ENCODE measurements at regions not wholly inside any gene's neighbourhood (a gene's known extent, or its start where the extent isn't known, plus 50 kb on each side); places are given as distances from the start of the nearest gene placed in this dataset.

DNA sequence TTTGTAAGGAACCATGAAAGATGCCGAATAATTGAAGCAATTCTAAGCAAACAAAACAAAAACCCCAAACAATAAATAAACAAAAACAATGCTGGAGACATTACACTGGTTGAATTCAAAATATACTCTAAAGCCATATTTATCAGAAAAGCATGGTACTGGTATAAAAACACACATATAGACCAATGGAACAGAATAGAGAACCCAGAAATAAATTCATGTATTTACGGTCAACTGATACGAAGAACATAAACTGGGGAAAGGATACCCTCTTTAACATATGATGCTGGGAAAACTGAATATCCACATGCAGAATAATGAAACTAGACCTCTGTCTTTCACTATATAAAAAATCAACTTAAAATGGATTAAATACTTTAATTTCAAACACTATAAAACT lies 214.3 kb upstream of the PDZRN3 start:
- no peak for DNase-seq

DNA sequence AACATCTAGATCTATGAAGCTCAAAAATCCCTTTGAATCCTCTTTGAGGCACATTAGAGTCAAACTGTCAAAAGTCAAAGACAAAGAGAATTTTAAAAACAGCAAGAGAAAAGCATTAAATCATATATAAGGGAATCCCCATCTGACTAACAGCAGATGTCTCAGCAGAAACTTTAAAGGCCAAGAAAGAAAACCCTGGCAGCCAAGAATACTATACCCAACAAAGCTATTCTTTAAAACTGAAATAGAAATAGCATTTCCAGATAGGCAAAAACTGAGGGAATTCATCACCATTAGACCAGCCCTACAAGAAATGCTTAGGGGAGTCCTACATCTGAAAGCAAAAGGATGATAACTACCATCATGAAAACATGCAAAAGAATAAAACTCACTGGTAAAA lies 211.2 kb upstream of the PDZRN3 start:
- DNase-seq: no peak

DNA sequence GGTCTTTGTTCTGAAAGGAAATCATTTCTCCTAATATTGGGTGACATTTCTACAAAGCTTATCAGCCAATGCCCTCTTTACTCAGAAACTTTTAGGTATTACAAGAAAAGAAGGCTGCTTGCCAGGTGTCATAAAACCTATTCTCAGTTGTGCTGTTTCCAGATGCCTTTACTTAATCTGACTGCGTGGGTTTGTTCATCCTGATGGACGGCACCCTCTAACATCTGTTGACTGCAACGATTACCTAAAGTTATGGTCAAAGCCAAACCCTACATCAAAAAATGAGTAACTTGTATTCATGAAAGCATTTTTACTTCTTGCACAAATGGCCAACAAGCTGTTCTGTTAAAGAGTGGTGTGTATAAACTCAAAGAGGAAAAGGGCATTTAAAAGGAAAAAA lies 207.7 kb upstream of the PDZRN3 start:
- no peak for DNase-seq

DNA sequence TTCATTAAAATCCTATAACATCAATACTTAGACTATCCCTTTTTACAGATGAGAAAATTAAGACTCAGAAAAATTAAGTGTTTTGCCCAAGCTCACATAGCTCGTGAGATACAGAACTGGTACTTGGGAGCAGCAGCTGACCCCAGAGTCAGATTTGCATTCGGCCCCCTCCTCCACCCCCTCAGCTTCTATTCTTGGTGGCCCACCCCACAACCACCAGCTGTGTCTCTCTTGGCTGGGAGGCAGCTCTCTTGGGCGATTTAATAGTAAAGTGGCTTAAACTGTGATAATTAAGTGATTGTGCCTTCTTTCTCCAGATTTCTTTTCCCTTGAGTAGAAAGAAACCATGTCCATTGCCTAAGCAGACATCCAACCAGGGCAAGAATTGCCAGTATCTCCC lies 203.6 kb upstream of the PDZRN3 start:
- no peak for DNase-seq

DNA sequence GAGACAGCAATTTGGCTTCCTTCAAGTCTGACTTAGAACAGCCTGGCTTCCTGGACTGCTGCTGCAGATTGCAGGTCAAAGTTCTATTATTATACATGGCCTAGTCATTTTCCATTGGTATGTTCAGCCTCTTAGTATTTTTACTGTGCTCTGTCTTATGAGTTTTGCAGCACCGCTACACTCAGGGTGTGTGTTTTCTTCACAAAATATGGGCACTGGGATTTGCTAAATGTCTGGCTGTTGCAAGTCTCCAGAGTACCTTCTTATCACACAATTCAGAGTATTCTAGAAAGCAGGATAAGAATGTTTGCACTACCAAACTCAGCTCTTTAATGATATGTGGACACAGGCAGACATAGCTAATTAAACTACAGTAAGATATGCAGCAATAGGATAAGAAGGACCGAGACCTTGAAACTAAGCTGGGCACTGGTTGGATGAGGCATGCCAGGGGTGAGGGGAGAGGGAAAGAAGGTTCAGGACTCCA lies 203.0 kb upstream of the PDZRN3 start:
- DNase-seq: no peak

DNA sequence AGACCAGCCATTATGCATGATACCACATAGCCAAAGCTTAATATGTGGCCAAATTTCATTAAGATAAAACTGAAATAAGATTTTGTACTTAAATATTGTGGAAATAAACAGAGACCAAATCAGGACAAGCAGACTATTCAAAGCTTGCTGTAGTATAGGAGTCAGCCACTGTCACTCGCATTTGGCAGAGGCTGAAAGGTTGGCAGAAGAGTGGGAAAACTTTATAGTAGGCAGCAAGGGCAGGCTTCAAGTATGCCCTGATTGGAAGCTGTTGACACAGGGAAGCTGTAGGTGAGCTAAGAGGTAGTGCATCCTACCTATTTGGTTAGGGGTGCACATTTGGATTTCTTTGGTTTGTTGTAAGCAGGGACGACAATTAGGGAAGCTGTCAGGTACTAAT lies 202.5 kb upstream of the PDZRN3 start:
- DNase-seq: no peak

DNA sequence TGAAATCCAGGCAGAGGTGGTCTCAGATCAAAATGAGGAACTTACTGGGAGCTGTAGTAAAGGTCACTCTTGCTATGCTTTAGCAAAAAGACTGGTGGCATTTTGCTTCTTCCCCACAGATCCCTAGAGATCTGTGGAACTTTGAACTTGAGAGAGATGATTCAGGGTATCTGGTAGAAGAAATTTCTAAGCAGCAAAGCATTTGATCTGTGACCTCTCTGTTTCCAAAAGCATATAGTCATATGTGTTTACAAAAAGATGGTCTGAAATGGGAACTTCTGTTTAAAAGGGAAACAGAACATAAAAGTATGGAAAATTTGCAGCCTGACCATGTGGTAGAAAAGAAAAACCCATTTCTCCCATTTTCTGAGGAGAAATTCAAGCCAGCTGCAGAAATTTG lies 196.2 kb upstream of the PDZRN3 start:
- peak; percentile 13 for DNase-seq

DNA sequence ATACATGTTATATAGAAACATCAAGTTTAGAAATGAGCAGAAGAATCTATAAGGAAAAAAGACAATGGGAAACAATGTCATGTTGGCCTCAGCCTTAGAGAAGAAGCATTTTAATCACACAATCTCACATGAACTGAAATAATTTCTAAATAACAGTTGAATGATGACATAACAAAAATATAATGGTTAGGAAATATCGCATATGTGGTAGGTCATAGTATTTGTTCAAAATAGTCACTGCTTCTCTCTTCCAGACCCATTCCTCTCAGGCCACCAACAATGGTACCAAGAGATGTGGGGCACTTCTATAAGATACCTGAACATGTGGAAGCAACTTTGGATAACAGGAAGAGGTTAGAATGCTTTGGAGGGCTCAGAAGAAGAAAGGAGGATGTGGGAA lies 195.7 kb upstream of the PDZRN3 start:
- no peak for DNase-seq

DNA sequence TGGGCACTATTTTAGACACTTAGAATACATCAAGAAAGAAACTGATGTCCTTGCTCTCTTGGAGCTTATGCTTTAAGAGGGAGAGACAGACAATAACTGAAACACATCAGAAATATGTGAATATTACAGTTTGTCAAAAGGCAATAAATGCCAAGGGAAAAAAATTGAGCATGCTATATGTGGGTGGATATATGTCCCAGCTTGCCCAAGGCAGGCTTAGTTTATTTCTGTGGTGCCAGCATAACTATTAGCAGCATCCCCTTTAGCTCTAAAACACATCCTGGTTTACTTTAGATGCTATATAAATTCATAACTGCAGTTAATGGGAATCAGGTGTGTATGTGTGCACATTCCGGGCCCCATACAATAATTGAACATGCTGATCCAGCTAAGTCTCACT lies 191.2 kb upstream of the PDZRN3 start:
- no peak for DNase-seq

DNA sequence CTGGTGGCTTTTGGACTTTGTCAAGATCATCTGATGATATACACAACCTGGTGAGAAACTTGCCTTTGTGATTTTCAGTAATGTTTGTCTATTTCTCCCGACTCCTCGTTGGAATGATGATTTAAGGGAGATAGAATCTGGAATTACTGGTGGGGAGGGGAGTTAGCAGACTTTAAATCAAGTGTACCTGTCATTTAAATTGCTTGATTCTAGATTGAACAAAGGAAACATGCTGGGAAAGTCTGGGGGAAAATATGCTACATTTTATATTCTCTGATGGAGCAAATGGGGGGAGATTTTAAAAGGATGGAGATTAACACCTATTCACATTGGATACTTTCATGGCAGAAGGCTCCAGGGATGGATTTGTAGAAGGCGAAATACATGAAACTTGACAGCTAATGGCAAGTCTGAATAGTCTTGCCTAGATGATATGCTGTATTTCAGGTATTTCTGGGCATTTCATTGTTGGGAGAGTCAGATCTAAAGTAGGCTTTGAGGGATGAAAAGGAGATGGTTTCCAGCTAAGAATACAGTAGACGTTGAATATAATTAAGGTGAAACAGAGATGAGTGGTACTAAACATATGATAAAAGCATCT lies 189.1 kb upstream of the PDZRN3 start:
- DNase-seq: no peak

DNA sequence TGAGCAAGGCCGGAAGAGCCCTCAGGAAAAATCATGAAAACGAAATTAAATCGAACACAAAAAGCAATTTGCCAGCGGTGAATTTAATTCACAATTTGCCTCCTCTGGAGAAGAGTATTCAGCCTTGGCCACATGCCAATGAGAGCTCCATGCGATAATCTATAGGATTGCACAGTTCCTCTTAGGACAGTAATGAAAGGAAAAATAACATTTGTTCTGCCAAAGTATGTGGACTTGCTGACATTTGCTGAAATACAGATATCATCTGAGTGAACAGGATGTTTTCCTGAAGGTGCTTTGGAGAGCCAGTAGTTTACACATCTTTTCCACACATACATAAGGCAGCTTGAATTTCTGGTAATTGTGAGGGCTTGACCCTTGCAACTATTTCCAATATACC lies 188.6 kb upstream of the PDZRN3 start:
- no peak for DNase-seq

DNA sequence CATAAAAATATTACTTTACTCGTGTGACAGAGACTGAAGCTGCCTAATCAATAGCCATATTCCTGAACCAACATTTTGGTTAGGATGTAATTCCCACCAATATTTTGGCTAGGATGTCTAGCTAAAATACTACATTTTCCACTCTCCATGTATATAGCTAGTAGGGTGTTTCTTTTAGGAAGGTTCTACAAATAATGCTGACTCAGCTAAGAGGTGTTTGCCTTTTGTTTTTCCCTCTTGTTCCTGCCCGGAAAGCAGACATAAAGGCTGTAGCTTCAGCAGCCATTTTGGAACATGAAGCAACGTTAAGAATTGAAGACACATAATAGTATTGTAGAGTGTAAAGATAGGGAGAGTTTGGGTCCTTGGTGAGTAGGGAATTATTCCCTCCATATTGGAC lies 187.3 kb upstream of the PDZRN3 start:
- DNase-seq: no peak

DNA sequence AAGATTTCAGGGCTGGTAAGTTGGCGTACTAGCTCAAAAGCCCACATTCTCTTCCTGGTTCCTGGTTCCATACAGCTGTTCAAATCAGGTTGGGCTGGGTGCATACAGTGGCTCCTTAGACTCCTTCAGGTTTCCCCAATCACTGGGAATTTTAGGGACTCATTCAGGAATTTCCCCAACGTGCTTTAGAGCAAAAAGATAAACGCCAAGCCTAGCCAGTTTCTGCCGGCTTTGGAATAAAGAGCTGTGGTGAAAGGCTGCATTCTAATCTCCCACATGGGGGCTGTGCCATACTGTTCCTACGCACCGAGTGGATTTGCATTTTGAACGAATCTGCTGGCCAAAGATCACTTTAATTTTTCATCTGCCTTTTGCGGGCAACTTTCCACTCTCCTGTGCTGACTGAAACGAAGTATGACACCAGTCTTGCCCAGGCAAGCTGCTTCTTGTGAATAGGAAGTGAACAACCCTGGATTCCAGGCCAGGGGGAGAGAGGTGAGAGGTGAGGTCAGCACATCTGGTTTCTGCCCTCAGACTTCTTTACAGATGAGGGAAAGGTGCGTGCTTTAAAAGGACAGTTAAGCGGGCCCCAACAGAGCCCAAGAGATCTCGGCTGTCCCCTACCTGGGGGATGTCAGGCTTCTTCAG lies 184.2 kb upstream of the PDZRN3 start:
- DNase-seq: no peak

DNA sequence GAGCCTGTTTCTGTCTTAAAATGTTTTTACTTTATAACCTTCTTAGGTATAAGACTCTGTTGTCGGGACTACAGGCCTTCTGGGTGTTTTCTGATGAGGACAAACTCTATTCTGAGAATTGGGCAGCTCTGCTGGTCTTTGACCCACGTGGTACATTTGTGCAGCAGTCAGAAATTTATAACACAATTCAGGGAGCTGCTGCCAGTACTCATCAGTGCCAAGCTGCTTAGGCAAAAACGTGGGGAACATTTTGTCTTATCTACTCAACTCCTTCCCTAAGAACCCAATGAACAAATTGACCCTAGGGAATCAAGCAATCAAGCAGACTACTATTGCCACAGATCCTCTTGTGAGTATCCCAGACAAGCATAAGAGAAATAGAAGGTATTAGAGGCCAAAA lies 180.7 kb upstream of the PDZRN3 start:
- no peak for DNase-seq

DNA sequence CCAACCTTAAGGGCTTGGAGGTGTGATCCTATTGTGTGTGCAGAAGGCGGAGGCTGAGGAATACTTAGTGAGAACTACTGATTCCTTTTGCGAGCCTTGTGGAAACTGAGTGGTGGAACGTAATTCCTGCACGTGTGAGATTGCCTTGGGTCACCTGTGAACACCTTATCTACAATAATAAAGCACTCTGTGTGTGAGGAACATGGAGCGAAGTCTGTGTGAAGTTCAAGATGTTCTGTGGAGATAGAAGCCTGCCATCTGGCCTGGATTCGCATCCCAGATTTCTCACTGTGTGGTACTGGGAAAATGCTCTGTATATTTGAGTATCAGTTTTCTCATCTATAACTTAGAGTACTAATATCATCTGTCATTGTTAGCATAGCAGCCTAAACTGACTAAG lies 179.5 kb upstream of the PDZRN3 start:
- no peak for DNase-seq

DNA sequence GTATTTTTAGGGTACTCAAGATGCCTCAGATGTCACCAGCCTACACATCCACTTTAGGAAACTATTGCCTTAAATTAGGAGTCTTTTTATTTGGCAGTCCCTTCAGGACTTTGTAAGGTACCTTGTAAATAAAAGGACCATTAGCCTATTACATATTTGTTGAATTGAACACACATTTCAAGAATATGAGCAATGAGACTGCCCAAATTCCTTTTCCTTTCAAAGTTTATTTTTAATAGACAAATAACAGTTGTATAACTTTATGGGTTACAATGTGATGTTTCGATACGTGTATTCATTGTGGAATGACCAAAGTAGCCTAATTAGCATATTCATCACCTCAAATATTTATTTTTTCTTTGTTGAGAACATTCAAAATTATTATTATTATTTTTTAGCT lies 176.7 kb upstream of the PDZRN3 start:
- peak; percentile 26 for DNase-seq

DNA sequence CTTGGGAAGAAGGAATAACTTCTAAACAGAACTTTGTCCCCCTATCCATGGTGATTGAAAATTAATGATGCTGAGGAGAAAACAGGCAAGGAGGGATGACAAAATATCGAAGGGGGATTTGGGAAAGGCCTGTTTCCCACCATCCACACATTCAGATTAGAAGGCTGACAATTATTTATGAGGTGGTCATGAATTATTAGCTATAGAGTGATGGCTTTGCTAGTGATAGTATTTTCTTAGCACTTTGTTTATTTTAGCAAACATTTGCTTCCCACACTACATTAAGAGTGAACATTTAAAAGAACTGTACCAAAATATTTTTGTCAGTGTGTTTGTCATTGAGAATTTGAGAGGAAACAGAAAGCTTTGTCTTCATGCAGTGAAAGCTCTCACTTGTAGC lies 172.6 kb upstream of the PDZRN3 start:
- DNase-seq: no peak

DNA sequence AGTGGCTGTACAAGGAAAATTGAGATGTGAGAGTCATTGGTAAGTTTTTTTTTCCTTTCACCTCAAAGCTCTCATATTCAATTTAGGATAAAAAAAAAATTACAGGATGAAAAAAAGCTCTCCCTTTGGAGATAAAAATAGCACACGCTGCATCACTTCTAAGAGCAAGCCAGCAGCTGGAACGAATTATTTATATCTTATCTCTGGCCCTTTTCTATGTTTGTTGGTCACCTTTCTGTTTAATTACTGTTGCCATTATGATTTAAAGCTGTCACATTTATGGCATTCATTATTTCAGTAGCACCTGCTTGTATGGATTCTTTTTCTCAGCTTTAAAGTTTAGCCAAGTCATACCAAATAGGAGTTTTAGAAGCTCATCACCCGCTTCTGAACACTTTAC lies 171.6 kb upstream of the PDZRN3 start:
- DNase-seq: no peak

DNA sequence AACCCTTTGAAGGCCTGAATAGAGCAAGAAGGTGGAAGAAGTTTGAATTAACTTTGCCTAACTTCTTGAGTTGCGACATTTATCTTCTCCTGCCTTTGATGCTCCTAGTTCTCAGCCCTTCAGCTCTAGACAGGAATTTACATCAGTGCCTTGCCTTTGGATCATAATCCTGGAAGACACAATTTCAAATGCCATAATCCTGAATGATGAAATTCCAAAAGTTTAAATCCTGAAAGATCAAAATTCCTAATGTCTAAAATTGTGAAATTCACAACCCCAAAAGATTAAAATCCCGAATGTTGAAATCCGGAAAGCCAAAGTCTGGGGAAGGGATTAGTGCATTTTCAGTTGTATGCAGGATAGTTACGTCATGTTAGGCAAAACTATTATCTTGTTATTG lies 166.6 kb upstream of the PDZRN3 start:
- no peak for DNase-seq

DNA sequence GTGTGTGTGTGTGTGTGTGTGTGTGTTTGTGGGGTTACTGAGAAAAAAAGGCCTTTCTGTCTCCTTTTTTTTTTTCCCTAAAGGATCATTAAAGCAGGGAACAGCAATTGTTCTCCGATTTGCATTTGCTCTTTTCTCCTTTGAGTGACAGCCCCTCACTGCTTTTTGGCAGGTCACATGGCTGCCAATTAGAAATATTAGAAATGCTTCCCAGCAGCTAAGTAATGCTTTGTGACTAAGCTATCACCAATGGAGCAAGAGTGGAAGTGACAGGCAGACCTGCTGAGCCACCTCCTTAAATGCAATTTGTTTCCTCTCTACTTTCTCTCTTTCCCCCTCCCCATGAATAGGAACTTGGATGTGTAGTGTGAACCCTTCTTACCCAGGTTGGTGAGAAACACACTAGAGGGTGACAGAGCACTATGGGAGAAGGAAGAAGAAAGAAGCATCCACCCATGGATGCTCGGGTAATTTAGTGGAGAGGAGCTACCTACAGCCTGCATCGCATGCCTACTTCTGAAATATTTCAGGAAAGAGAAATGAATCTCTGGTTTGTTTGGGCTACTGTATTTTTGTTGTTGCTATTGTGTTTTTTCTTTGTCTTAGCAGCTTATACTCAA lies 165.2 kb upstream of the PDZRN3 start:
- no peak for DNase-seq

DNA sequence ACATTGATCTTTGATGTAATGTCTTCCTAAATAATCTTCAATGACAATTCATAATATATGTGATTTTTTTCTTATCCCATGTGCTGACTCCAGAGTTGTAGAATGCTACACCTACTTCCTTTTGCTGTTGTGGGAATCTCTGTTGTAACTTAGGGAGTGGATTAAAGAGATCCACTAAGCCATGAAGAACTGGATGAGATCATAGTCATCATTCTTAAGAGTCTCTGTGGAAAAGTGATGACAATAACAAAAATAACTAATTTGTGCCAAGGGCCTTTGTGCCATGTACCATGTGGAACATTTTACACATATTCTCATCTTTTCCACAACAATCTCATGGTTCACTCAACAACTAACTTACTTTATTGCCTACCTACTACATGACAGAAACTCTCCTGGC lies 162.9 kb upstream of the PDZRN3 start:
- DNase-seq: peak; percentile 36

DNA sequence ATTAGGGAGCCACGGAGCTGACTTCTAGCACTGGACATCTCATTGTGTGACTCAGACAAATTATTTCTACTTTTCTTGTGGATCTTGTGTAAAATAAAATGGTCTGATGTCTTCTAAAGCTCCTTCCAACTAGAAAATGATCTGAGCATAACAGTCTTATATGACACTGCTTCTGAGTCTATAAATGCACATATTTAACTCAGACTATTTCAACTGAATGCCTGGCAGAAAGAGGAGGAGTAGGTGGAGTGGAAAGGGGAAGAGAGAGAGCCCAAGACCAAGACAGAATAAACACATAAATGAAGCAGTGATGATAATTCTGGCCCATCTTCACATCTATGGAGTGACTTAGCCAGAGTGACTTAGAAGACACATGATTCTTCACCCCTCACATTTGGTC lies 162.3 kb upstream of the PDZRN3 start:
- no peak for DNase-seq

DNA sequence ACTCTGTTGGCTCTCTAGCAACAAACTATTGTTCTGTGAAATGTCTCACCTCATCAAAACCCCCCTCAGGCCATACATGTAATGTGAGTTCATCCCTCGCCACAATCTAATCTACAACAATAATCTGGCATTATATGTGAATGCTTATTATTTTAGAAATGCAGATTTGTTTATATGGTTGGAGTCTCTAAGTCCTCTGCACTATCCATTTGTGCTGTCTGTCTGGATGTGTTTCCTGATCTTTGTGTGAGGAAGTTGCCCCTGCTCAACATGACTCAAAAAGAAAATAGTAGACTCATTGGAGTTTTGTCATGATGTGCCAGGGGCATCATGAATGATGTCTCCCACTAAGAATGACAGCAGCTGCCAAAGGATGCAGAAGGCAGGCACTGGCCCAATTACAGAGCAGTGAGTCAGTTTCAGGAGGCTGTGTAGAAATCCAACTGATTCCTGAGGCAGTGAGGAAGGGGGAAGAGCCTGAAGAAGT lies 161.6 kb upstream of the PDZRN3 start:
- DNase-seq: peak; percentile 98

DNA sequence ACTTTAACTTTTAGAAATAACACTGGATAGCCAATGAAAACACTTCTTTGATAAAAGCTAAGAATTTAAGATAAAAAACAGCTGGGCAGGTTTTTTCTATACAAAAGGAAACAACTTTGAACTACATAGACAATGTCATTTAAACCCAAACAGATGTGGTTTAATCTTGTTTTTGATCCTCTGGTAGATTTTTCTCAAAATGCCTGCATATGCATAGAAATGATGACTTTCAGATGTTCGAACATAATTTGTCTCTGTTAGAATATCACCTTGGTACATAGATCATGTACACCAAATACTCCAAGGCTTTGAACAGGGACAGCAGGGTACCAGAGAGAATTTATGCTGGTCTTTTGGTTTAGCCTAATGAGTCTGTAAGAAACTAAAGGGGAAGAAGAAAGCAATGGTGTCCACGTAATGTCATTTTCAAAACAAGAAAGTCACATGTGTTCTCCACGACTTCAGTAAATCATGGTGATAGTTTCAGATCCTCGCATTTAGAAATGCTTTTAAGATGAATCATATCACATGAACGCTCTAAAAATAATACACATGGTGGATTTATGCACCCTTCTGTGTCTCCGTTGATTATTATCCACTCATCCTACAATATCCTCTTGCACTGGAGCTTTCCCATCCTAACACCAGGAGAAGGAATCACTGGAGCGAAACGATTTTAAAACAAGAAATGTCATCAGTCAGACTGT lies 160.1 kb upstream of the PDZRN3 start:
- peak; percentile 72 for DNase-seq

Data from EL (cell line).